Left lung (tissue), 4 donors: ENCODE measurements at regions not wholly inside any gene's neighbourhood (a gene's known extent, or its start where the extent isn't known, plus 50 kb on each side); places are given as distances from the start of the nearest gene placed in this dataset.

Experiments used
- ATAC-seq: fragments of 200-7000 bp; cut with Tn5 transposase; one replicate; pipeline ENCODE4 v1.9.1; 2020; ENCODE audit warnings: moderate library complexity
- DNase-seq, 4 donors: peaks; one replicate each; pipeline ENCODE4 v3.0.0-alpha.2; 2013 to 2020
- H3K27ac ChIP-seq, 2 donors: fragments of 200-600 bp; sonication (generic) in 1 of 2; one replicate each; pipeline versions ENCODE4 v1.5.0 to v1.8.0; 2020 to 2021
- H3K27me3 ChIP-seq, 2 donors: fragments of 200-600 bp; sonication (generic) in 1 of 2; one replicate each; pipeline versions ENCODE4 v1.5.0 to v1.8.0; 2020 to 2021
- H3K36me3 ChIP-seq, 2 donors: fragments of 200-600 bp; sonication (generic) in 1 of 2; one replicate each; pipeline versions ENCODE4 v1.5.0 to v1.8.0; 2020 to 2021
- H3K4me1 ChIP-seq, 2 donors: fragments of 200-600 bp; one replicate each; pipeline ENCODE4 v1.8.0; 2021
- H3K4me3 ChIP-seq, 2 donors: fragments of 200-600 bp; sonication (generic) in 1 of 2; one replicate each; pipeline versions ENCODE4 v1.5.0 to v1.8.0; 2020 to 2021; ENCODE audit warnings: mild to moderate bottlenecking in 1 of 2
- H3K9me3 ChIP-seq, 2 donors: fragments of 200-600 bp; sonication (generic) in 1 of 2; one replicate each; pipeline versions ENCODE4 v1.5.0 to v1.8.0; 2020 to 2021
- intact Hi-C, 2 donors: fragments of 100-400 bp; cut with DNase I; formaldehyde crosslinking; loops; one replicate each; pipeline versions ENCODE4 v1.11.2 to v1.14.2; 2022
- TF ChIP-seq, protein P1 (sequence below), 2 donors: fragments of 200-600 bp; sonication (generic) in 1 of 2; IDR thresholded peaks; one replicate each; pipeline versions ENCODE4 v1.5.0 to v1.8.0; 2021; ENCODE audit warnings: antibody characterized with exemption in 2 of 2
- donor health status: DM: no; HTN: yes; CAD: no.
- donor health status: DM: no; HTN: no; CAD: no.

DNA sequence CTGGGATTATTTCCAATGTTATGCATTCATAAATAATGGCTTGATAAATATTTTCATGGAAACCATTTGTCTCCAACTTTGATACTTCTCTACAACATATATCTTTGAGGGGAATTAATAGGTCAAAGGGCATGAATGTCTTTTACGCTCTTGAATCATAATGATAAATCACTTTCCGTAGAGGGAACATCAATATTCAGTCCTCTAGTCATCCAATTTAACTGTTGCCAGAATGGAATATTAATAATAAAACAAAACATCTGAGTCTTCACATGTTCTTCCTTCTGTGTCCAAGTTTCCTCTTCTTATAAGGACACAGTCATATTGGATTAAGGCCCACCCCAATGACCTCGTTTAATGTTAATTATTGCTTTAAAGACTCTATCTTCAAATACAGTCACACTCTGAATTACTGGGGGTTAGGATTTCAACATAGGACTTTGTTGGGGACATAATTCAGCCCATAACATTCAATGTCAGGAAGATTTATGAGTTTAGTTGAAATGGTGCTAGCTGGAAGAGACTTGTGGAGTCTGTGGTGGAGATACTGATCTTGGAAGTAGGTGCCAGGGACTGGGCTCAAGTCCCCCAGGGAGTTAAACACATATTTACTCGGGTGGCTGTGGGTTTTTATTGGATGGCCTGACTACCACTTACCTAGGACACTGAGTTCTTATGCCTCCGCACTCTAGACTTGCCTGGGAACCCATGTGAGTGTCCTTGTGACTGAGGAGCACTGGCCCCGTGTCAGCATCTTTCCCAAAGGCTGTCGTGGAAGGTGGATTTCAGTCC, 85.0 kb upstream of the SEC11C start:
- Histone ChIP-seq H3K9me3 (no peaks in the 10 kb centered on the region), H3K27ac (peak overlapping the region in 1 of 2 donors; percentile 19), H3K4me1 (no peaks in the 10 kb centered on the region), H3K4me3 (no peak overlapping the region), H3K36me3 (no peaks in the 10 kb centered on the region), H3K27me3 (no peaks in the 10 kb centered on the region)
- intact Hi-C loops, result loop anchor here in 1 of 2 donors (5.0 kb wide), 1 partner anchor 272 kb away; no protein-coding TSS in a partner anchor
- ATAC-seq (no peak), DNase-seq (no peak)
- TF ChIP-seq, protein P1, sequence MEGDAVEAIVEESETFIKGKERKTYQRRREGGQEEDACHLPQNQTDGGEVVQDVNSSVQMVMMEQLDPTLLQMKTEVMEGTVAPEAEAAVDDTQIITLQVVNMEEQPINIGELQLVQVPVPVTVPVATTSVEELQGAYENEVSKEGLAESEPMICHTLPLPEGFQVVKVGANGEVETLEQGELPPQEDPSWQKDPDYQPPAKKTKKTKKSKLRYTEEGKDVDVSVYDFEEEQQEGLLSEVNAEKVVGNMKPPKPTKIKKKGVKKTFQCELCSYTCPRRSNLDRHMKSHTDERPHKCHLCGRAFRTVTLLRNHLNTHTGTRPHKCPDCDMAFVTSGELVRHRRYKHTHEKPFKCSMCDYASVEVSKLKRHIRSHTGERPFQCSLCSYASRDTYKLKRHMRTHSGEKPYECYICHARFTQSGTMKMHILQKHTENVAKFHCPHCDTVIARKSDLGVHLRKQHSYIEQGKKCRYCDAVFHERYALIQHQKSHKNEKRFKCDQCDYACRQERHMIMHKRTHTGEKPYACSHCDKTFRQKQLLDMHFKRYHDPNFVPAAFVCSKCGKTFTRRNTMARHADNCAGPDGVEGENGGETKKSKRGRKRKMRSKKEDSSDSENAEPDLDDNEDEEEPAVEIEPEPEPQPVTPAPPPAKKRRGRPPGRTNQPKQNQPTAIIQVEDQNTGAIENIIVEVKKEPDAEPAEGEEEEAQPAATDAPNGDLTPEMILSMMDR (IDR thresholded peaks at IDR 0.05), result no peak

DNA sequence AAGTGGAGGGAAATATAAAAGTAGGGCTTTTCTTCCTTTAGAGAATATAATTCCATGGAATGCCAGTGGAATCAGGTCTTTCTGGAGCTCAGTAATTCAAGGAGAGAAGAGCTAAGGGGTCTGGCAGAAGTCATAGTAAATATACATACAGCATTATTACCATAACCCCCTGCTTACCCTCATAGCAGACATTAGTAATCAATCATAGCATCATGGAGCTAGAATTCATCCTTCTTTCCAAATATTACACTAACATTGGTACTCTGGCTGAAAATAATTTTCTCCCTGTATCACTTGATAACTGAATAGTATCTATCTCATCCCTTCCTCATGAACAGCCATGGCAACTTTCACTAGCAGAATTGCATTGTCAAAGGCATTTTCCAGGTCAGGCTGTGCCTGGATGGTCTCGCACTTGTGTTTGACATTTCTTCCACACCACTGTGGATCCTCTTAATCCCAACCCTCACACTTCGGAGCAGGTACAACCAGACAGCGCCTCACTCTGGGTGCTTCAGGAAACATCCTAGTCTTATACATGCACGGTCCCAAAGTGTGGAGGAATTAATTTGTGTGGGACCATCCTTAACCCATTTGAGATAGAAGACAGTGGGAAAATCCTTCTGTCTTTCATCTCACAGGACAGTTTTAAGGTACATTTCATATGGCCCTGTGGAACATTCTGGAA, 84.2 kb upstream of the SEC11C start:
- Histone ChIP-seq H3K27me3 (no peaks in the 10 kb centered on the region), H3K27ac (peak overlapping the region in 1 of 2 donors; percentile 19), H3K9me3 (no peaks in the 10 kb centered on the region), H3K4me1 (no peaks in the 10 kb centered on the region), H3K36me3 (no peaks in the 10 kb centered on the region), H3K4me3 (no peak overlapping the region)
- TF ChIP-seq, protein P1 (IDR thresholded peaks at IDR 0.05), result no peak
- intact Hi-C loops, result loop anchor here in 1 of 2 donors (5.0 kb wide), 1 partner anchor 273 kb away; no protein-coding TSS in a partner anchor
- DNase-seq (no peak), ATAC-seq (no peak)

GRCh38 chr18:59056706-59057492, 82.8 kb upstream of the SEC11C start:
- no peak overlapping the region for H3K4me3 ChIP-seq
- TF ChIP-seq, protein P1 (IDR thresholded peaks at IDR 0.05), result peak; percentile 68 to 80
- H3K27me3 ChIP-seq, result no peaks in the 10 kb centered on the region
- intact Hi-C loops, result loop anchor here in 1 of 2 donors (5.0 kb wide), 1 partner anchor 275 kb away; no protein-coding TSS in a partner anchor
- H3K36me3 ChIP-seq, result no peaks in the 10 kb centered on the region
- H3K4me1 ChIP-seq, result no peaks in the 10 kb centered on the region
- DNase-seq, result peak in 3 of 4 donors; percentile 46 to 68 (median 65)
- no peak overlapping the region for H3K27ac ChIP-seq
- no peaks in the 10 kb centered on the region for H3K9me3 ChIP-seq
- peak; percentile 90 for ATAC-seq

GRCh38 chr18:59057493-59057795, 82.2 kb upstream of the SEC11C start:
- intact Hi-C loops, result loop anchor here in 1 of 2 donors (5.0 kb wide), 1 partner anchor 275 kb away; no protein-coding TSS in a partner anchor
- H3K4me3 ChIP-seq, result no peak overlapping the region
- no peak for DNase-seq
- no peaks in the 10 kb centered on the region for H3K36me3 ChIP-seq
- H3K4me1 ChIP-seq, result no peaks in the 10 kb centered on the region
- no peak for ATAC-seq
- H3K27ac ChIP-seq, result no peak overlapping the region
- H3K9me3 ChIP-seq, result no peaks in the 10 kb centered on the region
- TF ChIP-seq, protein P1 (IDR thresholded peaks at IDR 0.05), result peak in 1 of 2 donors; percentile 31
- no peaks in the 10 kb centered on the region for H3K27me3 ChIP-seq
